ENCODE measurements at regions not wholly inside any gene's neighbourhood (a gene's known extent, or its start where the extent isn't known, plus 50 kb on each side); places are given as distances from the start of the nearest gene placed in this dataset.

DNA sequence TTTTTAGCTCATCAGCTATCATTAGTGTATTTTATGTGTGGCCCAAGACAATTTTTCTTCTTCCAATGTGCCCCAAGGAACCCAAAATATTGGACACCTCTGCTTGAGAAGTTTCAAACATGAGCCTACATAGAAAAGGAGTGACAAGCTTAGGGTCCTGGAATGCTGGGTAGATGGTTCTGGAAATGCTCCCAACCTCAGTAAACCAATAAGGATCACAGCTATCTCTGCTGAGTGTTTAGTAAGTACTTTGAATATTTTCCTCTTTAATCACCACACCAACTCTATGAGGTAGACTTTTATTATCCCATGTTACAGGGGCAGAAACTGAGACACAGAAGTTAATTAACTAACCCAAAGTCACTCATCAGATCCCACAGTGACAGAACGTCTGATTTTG, 164.9 kb upstream of the KLF3 start:
- no peaks in the 10 kb centered on the region for H3K9me3 Mint-ChIP-seq
- POLR2A ChIA-PET: interaction anchor here (1.4 to 1.7 kb wide), 2 partner anchors 9 to 155 kb away, joined by 3 to 5 read pairs; no protein-coding TSS in a partner anchor
- TF ChIP-seq, protein P1, sequence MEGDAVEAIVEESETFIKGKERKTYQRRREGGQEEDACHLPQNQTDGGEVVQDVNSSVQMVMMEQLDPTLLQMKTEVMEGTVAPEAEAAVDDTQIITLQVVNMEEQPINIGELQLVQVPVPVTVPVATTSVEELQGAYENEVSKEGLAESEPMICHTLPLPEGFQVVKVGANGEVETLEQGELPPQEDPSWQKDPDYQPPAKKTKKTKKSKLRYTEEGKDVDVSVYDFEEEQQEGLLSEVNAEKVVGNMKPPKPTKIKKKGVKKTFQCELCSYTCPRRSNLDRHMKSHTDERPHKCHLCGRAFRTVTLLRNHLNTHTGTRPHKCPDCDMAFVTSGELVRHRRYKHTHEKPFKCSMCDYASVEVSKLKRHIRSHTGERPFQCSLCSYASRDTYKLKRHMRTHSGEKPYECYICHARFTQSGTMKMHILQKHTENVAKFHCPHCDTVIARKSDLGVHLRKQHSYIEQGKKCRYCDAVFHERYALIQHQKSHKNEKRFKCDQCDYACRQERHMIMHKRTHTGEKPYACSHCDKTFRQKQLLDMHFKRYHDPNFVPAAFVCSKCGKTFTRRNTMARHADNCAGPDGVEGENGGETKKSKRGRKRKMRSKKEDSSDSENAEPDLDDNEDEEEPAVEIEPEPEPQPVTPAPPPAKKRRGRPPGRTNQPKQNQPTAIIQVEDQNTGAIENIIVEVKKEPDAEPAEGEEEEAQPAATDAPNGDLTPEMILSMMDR (IDR thresholded peaks at IDR 0.05): no peak
- intact Hi-C loops (cut with DNase I, micrococcal nuclease): no loop called here
- no peaks in the 10 kb centered on the region for H3K27me3 Mint-ChIP-seq
- CTCF ChIA-PET: interaction anchor here (1.1 kb wide), 1 partner anchor 10 kb away, joined by 5 read pairs; no protein-coding TSS in a partner anchor
- H3K36me3 Mint-ChIP-seq (ENCODE audit: low read depth): no peaks in the 10 kb centered on the region
- no peaks in the 10 kb centered on the region for H3K27me3 ChIP-seq (ENCODE audit: control insufficient read depth in 1 of 2, insufficient read depth in 2 of 2, low read length in 2 of 2)
- ATAC-seq (ENCODE audit: poor library complexity) (no peak), DNase-seq (no peak)
- H3K4me3 ChIP-seq (ENCODE audit: low read length): no peak overlapping the region
- peaks cover 11% of the 10 kb centered on the region for H3K4me1 Mint-ChIP-seq (ENCODE audit: low read depth)
- no peaks in the 10 kb centered on the region for H3K4me1 ChIP-seq (ENCODE audit: insufficient read depth, low read length)
- no peaks in the 10 kb centered on the region for H3K36me3 ChIP-seq (ENCODE audit: insufficient read depth, low read length)
- H3K9me3 ChIP-seq (ENCODE audit: control insufficient read depth in 1 of 2, insufficient read depth in 1 of 2, low read length in 2 of 2): no peaks in the 10 kb centered on the region
- no peak overlapping the region for H3K4me3 Mint-ChIP-seq
- H3K27ac Mint-ChIP-seq: no peak overlapping the region
- H3K27ac ChIP-seq (ENCODE audit: low read depth in 1 of 2, low read length in 2 of 2): no peak overlapping the region

DNA sequence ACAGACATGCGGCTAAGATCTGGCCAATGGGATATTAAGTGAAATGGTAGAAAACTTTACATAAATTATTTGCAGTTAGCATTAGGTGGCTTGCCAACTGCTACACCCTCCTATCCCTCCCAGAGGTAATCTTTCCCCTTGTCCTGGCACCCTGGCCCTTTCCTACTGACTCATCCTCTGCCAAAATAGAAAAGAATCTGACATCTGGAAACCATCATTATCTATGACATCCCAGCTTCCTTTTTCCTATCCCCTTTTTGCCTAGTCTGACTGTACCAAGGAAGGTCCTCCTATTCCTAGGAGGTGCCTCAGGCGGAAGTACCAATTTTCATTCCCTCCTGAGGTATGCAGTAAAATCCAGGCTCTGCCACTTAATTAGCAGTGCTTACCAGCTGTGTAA, 163.6 kb upstream of the KLF3 start:
- no peak for DNase-seq
- POLR2A ChIA-PET: no interaction called here
- TF ChIP-seq, protein P1 (IDR thresholded peaks at IDR 0.05): no peak
- Mint-ChIP-seq H3K27me3 (no peaks in the 10 kb centered on the region), H3K27ac (no peak overlapping the region), H3K4me1 (ENCODE audit: low read depth) (peaks cover 19% of the 10 kb centered on the region), H3K4me3 (no peak overlapping the region), H3K9me3 (no peaks in the 10 kb centered on the region), H3K36me3 (ENCODE audit: low read depth) (no peaks in the 10 kb centered on the region)
- no peaks in the 10 kb centered on the region for H3K36me3 ChIP-seq (ENCODE audit: insufficient read depth, low read length)
- H3K27ac ChIP-seq (ENCODE audit: low read depth in 1 of 2, low read length in 2 of 2): no peak overlapping the region
- no peak overlapping the region for H3K4me3 ChIP-seq (ENCODE audit: low read length)
- CTCF ChIA-PET: interaction anchor here (1.1 kb wide), 1 partner anchor 9 kb away, joined by 5 read pairs; no protein-coding TSS in a partner anchor
- H3K4me1 ChIP-seq (ENCODE audit: insufficient read depth, low read length): no peaks in the 10 kb centered on the region
- intact Hi-C loops (cut with DNase I, micrococcal nuclease): no loop called here
- no peaks in the 10 kb centered on the region for H3K27me3 ChIP-seq (ENCODE audit: control insufficient read depth in 1 of 2, insufficient read depth in 2 of 2, low read length in 2 of 2)
- no peak for ATAC-seq (ENCODE audit: poor library complexity)
- no peaks in the 10 kb centered on the region for H3K9me3 ChIP-seq (ENCODE audit: control insufficient read depth in 1 of 2, insufficient read depth in 1 of 2, low read length in 2 of 2)

DNA sequence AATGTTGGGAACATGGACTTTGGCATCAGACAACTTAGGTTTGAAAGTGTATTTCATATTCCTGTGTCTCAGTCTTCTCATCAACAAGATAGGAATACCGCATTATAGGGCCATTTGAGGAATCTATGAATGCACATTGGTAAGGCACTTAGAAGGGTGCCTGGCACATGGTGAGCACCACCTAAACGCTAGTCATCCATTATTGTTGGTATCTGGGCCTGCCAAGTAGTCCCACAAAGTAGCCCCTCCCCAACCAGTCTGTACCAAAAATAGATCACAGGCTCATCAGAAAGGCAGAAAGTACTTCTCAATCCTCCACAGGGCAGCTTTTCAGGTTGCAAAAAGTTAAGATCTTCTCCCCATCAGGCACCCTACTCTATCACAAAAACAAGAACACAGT, 162.3 kb upstream of the KLF3 start:
- TF ChIP-seq, protein P1 (IDR thresholded peaks at IDR 0.05): no peak
- no peaks in the 10 kb centered on the region for H3K9me3 Mint-ChIP-seq
- Histone ChIP-seq H3K36me3 (ENCODE audit: insufficient read depth, low read length) (no peaks in the 10 kb centered on the region), H3K4me1 (ENCODE audit: insufficient read depth, low read length) (no peaks in the 10 kb centered on the region), H3K27me3 (ENCODE audit: control insufficient read depth in 1 of 2, insufficient read depth in 2 of 2, low read length in 2 of 2) (no peaks in the 10 kb centered on the region), H3K9me3 (ENCODE audit: control insufficient read depth in 1 of 2, insufficient read depth in 1 of 2, low read length in 2 of 2) (no peaks in the 10 kb centered on the region), H3K4me3 (ENCODE audit: low read length) (no peak overlapping the region), H3K27ac (ENCODE audit: low read depth in 1 of 2, low read length in 2 of 2) (no peak overlapping the region)
- H3K36me3 Mint-ChIP-seq (ENCODE audit: low read depth): no peaks in the 10 kb centered on the region
- intact Hi-C loops (cut with DNase I, micrococcal nuclease): no loop called here
- no peaks in the 10 kb centered on the region for H3K27me3 Mint-ChIP-seq
- CTCF ChIA-PET: no interaction called here
- no peak for DNase-seq
- no peak overlapping the region for H3K27ac Mint-ChIP-seq
- no peak for ATAC-seq (ENCODE audit: poor library complexity)
- peaks cover 25% of the 10 kb centered on the region for H3K4me1 Mint-ChIP-seq (ENCODE audit: low read depth)
- no peak overlapping the region for H3K4me3 Mint-ChIP-seq
- POLR2A ChIA-PET: interaction anchor here (1.1 kb wide), 1 partner anchor 11 kb away, joined by 3 read pairs; no protein-coding TSS in a partner anchor
